ENCODE measurements at regions not wholly inside any gene's neighbourhood (a gene's known extent, or its start where the extent isn't known, plus 50 kb on each side); places are given as distances from the start of the nearest gene placed in this dataset.
A peak's percentile ranks its signal among the peaks of the same experiment; 100 is the strongest.
"Not testable (repeated sequence)": the region's sequence is repeated elsewhere in the genome, so short reads cannot be mapped to it uniquely, and the experiment has no call there.

DNA sequence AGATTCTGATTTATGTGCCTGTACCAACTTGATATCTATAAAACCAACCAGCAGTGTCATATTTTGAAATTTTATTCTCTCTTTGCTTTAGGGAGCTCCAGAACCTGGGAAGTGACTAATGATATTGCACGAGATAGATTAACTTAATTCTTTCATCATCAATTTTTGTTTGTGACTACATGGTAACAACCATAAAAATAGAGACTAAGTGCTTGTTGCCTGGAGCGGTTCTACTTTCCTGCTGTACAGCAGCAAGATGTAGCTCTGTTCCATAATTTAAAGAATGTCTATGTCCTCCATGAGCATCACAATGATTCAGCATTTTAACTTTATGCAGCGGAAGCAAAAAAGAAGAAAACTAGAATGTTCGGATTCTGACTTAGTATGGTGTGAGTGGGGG is 275.6 kb downstream of the KLF5 start:
- DNase-seq (ENCODE audit: low spot score): no peak

DNA sequence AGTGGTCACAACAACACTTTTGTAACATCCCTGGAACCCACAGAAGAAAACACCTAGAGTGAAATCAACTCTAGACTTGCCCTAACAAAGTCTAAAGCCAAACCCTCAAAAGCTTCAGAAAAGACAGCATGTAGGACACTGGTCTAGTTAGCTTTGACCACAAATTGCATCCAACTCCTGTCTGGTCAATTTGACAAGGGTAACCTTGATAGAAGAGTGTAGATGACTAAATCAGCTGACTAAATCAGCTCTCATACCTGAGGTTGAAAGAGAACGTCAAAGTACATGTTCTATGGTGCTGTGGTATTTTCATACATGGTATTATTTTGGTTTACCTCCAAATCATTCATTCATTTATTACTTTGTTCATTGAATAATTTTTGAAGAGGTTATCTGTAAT is 272.8 kb downstream of the KLF5 start:
- DNase-seq (ENCODE audit: low spot score): no peak

- no peak for DNase-seq (ENCODE audit: low spot score)
These were observed 270.6 kb downstream of the KLF5 start for GRCh38 chr13:73329355-73329754.

DNA sequence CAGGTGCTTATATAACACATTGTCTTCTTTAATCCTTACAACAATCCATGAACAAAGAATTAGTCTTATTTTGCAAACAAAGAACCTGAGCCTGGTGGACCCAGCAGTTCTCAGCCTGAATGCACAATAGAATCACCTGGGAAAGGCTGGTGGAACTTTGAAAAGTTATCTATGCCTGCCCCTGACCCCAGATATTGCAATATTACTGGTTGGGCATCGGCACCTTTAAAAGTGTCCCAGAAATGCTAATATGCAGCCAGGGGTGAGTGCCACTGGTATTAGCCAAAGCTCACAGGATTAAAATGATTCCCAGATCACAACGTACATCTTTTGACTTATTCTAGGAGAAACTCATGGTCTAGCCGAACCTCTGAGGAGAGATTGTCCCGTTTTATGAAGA is 268.8 kb downstream of the KLF5 start:
- DNase-seq (ENCODE audit: low spot score): no peak

GRCh38 chr13:73325723-73326558 is 267.1 kb downstream of the KLF5 start:
- no peak for DNase-seq (ENCODE audit: low spot score)

DNA sequence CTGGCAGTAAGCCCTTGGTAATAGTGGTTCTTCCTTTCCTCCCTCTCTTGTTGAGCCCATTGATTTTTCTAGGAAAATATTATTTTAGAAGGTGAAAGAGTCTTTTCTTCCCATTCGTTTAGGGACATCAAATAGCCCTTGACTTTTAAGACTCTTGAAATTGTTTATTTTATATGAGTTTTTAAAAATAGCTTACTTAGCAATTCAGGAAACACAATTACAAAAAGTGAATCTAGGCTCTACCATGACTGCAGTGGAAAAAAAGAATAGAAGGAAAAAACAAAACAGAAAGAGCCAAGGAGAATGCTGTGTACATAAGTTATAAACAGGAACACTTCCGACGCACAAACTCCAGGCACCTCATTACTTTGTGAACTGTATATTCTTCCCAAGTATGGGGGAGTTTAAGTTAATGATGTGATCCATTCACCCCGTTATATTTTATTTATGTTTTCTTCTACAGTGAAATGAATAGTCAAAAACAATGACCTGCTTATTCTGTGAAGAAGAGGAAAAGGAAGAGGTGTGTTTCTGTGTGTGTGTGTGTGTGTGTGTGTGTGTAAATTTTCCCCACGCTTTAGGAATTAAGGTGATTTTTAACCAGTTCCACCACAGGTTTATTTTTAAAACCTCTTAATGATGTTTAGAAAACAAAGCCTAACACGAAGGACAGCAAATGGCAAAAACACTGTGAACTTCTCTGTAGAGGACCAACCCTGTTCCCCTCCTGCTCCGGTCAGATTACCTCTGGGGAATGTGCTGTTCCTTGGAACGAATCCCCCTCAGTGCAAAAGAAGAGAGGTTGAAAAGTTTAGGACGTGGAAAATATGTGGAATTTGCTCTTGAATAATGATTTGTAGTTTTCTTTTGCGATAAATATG is 266.3 kb downstream of the KLF5 start:
- no peak for DNase-seq (ENCODE audit: low spot score)

DNA sequence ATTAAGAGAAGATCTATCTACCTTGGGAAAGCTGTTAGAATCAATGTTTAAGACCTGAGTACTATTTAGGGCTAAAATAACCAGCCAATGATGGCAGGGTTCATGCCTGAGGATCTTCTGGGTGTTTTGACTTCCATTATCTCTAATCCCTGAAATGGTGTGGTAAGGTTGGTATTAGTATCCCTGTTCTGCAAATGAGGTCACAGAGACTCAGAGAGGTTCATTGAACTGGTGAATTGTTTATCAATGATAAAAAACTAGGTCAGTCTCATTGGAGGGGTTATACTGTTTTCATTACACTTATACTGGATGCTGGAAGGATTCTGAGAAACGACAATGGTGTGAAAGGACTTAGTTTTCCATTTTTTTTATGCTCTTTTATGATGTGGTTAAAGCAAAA is 264.8 kb downstream of the KLF5 start:
- no peak for DNase-seq (ENCODE audit: low spot score)

GRCh38 chr13:73321043-73321442 is 262.2 kb downstream of the KLF5 start:
- DNase-seq (ENCODE audit: low spot score): no peak

DNA sequence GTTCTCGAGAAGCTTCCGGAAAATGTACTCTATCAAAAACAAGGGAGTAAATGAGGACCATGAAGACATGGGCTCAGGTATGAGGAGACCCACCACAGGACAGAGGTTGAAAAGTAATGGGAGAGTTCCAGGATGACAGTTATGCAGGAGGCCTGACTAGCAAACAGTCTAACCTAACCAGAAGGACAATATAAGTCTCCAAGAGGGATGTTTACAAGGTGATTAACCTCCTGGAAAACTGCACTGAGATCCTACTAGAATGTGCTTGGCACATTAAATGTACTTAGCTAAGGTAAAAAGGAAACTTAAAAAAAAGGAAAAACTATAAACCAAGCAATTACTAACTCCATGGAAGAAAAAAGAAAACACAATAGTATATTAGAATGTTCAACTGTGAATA is 258.3 kb downstream of the KLF5 start:
- DNase-seq (ENCODE audit: low spot score): no peak

DNA sequence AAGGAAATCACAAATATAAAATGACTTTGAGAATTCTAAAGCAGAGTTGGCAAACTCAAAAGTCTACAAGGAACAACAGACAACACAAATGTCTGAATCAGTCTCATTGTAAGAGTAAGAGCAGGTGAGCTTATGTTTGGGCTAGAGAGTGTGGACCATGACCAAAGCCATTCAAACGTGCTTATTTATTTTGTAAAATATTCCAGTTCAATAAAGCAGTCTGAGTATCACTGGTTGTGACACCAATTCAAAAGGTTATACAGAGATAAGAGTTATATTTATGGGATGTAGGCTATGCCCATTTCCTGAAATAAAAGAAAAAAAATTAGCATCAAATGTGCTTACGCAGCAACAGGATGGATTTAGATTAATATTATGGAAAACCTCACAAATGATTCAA is 251.6 kb downstream of the KLF5 start:
- no peak for DNase-seq (ENCODE audit: low spot score)

- no peak for DNase-seq (ENCODE audit: low spot score)
These were observed 248.7 kb downstream of the KLF5 start for GRCh38 chr13:73307481-73307880.

GRCh38 chr13:73306688-73307087 is 247.9 kb downstream of the KLF5 start:
- DNase-seq (ENCODE audit: low spot score): no peak

DNA sequence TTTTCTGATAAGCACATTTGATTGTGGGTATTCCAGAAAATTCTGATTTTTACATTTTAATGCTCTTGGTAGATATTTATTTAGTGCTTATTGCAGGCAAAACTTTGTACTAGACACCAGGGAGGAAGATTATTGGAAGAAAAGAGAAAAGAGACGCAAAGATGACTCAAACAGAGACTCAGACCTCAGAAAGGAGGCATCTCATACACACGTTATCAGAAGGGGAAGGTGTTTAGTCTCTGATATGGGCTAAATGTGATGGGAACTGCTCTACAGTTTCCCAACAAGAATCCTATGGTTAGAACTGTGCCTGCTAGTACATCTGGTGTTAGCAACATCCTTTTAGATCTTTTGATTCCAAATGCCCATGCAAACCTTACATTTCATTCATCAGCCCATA is 245.6 kb downstream of the KLF5 start:
- DNase-seq (ENCODE audit: low spot score): no peak

DNA sequence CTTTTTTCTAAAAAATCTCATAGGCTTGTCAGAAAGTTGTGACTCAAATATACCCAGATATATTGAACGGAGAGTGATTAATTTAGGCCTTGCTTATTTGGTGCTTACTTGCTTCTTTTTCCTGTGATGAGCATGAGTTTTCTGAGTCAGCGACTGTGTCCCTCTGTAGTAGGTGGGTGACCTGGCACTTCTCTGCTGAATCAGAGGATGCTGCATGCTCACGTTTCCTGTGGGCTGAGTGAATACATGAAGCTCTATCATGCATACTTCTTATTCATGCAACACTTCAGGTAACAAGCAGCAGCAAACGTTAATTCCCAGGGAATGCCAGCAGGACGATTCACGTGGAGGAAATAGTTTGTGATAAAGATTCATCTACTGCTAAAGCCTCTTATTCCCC is 245.0 kb downstream of the KLF5 start:
- peak; percentile 88 for DNase-seq (ENCODE audit: low spot score)

DNA sequence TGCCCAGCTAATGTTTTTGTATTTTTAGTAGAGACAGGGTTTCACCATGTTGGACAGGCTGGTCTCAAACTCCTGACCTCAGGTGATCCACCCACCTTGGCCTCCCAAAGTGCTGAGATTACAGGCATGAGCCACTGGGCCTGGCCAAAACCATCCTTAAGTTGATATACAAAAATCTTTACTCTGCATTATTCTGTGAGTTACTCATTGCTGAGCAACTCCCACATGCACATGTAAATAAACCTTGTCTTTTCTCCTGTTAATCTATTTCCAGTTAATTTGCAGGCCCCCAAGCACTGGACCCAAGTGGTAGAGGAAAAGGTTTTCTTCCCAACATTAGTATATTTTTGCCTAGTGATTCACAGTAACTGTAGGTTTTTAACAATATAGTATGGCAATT is 242.8 kb downstream of the KLF5 start:
- DNase-seq (ENCODE audit: low spot score): not testable (repeated sequence)

DNA sequence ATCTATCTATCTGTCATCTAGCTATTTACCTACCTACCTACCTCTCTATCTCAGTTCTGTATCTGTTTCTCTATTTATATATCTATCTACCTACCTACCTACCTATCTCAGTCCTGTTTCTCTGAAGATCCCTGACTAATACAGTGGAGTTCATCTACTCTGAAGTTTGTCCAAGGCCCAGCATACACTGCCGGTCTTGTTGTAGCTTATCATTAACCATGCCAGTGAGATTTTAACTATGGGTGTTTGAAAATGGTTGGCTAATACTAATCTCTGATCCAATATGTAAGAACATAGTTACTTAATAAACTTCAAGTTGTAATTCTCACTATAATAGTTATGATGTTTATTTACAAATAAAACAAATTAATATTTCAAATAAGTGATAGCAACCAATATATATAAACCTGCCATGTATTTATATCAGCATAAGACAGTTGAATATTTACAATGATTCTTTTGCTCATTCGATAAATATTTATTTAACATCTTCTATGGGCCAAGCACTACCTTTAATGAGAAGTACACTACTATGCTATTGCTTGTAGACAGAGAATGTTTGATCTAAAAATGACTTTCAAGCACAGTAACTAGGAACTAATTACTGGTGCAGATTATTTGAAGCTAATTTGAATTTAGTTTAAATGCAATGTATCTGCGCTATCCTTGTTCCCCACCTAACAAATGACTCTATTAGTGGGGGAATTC is 242.1 kb downstream of the KLF5 start:
- DNase-seq (ENCODE audit: low spot score): no peak

GRCh38 chr13:73299787-73300186 is 241.0 kb downstream of the KLF5 start:
- no peak for DNase-seq (ENCODE audit: low spot score)

DNA sequence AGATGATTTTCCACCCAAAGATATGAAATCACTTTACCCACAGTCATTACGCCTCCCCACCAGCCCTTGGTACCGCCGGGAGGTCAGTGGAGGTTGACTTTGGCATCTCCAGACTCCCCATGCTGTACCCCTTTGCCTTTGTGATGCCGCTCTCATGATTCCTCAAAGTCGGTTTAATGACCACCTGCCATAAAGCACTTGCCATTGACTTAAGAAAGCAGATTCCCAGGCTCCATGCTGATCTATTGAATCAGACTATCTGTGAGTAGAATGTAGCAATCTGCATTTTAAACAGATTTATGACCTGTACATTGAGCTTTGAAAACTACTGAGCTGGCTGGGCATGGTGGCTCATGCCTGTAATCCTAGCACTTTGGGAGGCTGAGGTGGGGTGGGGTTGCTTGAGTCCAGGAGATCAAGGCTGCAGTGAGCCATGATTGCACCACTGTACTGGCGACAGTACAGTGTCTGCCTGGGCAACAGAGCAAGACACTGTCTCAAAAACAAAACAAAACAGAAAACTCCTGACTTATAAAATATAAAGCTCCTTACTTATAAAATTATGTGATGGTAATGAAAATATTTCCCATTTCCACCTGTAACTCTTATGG is 235.2 kb downstream of the KLF5 start:
- DNase-seq (ENCODE audit: low spot score): no peak

- no peak for DNase-seq (ENCODE audit: low spot score)
These were observed 233.3 kb downstream of the KLF5 start for GRCh38 chr13:73292127-73292526.

DNA sequence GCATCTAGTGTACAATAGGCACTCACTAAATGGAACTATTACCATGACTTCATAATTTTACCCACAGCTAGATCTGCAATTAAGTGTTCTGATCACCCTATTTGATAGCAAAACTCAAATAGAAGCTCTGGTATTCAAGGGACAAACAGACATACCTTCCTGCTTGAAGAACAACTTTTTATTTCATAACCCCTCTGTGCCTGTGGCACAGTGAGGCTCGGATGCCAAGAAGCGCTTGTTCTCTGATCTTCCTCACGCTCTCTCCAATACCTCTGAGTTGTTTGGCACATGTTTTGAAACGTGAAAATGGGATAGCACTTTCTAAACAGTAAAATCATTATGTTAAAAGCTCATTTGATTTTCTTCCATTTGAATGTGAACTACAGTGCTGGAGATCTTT is 232.0 kb downstream of the KLF5 start:
- no peak for DNase-seq (ENCODE audit: low spot score)

GRCh38 chr13:73288596-73288995 is 229.8 kb downstream of the KLF5 start:
- DNase-seq (ENCODE audit: low spot score): no peak

DNA sequence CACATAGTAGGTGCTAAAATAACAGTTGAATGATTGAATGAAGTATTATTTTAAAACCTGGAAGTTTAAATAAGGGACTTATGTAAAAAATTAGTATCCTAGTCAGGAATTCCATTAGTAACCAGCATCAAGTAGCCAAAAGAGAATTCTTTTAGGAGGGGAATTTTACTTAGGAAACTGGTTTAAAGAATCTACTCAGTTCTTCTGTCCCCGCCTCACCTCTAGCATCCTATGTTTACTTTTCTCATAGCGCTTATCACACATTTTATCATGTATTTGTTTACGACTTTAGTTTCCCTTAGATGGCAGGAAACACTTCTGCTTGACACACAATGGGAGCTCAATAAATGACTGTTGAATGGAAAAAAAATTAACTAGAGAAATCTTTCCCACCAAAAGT is 229.0 kb downstream of the KLF5 start:
- no peak for DNase-seq (ENCODE audit: low spot score)
